SU-DHL-6 (cell line): ENCODE measurements at regions not wholly inside any gene's neighbourhood (a gene's known extent, or its start where the extent isn't known, plus 50 kb on each side); places are given as distances from the start of the nearest gene placed in this dataset.

Source experiments
- H2AFZ ChIP-seq: fragments of 200-600 bp; sonication (generic); 2 replicates; pipeline ENCODE4 v1.6.1; 2014; ENCODE audit warnings: low read depth, mild to moderate bottlenecking, moderate library complexity, mixed read lengths, antibody characterized with exemption, low read length; ENCODE audit not compliant: severe bottlenecking
- H3F3A ChIP-seq: fragments of 200-600 bp; shearing (Covaris generic); 2 replicates; pipeline ENCODE4 v1.6.0; 2016; ENCODE audit warnings: antibody characterized with exemption, mild to moderate bottlenecking; ENCODE audit not compliant: insufficient read depth
- H3K27ac ChIP-seq: fragments of 200-600 bp; sonication (generic); 2 replicates; pipeline ENCODE4 v1.5.1; 2016; ENCODE audit warnings: low read depth, mild to moderate bottlenecking, low read length, moderate library complexity, mixed read lengths
- H3K27me3 ChIP-seq: fragments of 200-600 bp; sonication (generic), shearing (Covaris generic); 2 replicates; pipeline ENCODE4 v1.6.0; 2014; ENCODE audit warnings: mild to moderate bottlenecking, low read length
- H3K36me3 ChIP-seq: fragments of 200-600 bp; sonication (generic); 2 replicates; pipeline ENCODE4 v1.6.1; 2014; ENCODE audit warnings: mild to moderate bottlenecking, low read length, mixed read lengths
- H3K4me2 ChIP-seq: fragments of 300-600, 200-600 bp; shearing (Covaris generic), sonication (generic); 2 replicates; pipeline ENCODE4 v1.6.0; 2014; ENCODE audit warnings: low read length, low read depth, mild to moderate bottlenecking; ENCODE audit not compliant: poor library complexity, severe bottlenecking
- H3K4me3 ChIP-seq: fragments of 200-600 bp; sonication (generic); 2 replicates; pipeline ENCODE4 v1.5.1; 2014; ENCODE audit warnings: antibody characterized with exemption, low read length, mild to moderate bottlenecking, mixed read lengths; ENCODE audit not compliant: insufficient read depth, poor library complexity, severe bottlenecking
- H3K79me2 ChIP-seq: fragments of 200-600 bp; sonication (generic); 2 replicates; pipeline ENCODE4 v1.6.1; 2014; ENCODE audit warnings: mild to moderate bottlenecking, low read length, moderate library complexity; ENCODE audit not compliant: insufficient read depth
- H3K9ac ChIP-seq: fragments of 200-600 bp; sonication (generic); 2 replicates; pipeline ENCODE4 v1.7.0; 2014; ENCODE audit warnings: mild to moderate bottlenecking, low read length
- H3K9me2 ChIP-seq: fragments of 200-600 bp; sonication (generic); replicated peaks from 2 replicates; pipeline ENCODE4 v1.6.1; 2014; ENCODE audit warnings: low read length; ENCODE audit not compliant: insufficient read depth
- H3K9me3 ChIP-seq: fragments of 200-600 bp; sonication (generic); 2 replicates; pipeline ENCODE4 v1.6.1; 2014; ENCODE audit warnings: low read length, mixed read lengths; ENCODE audit not compliant: insufficient read depth
- H4K20me1 ChIP-seq: fragments of 200-600 bp; sonication (generic); 2 replicates; pipeline ENCODE4 v1.6.1; 2014; ENCODE audit warnings: low read depth, mild to moderate bottlenecking, antibody characterized with exemption, low read length, moderate library complexity, mixed read lengths
- CTCF ChIP-seq: fragments of 200-600 bp; sonication (generic); IDR thresholded peaks from one replicate; pipeline ENCODE4 v1.5.1; 2017; ENCODE audit warnings: antibody characterized with exemption, mild to moderate bottlenecking, low read length, moderate library complexity; ENCODE audit not compliant: insufficient read depth, poor library complexity, severe bottlenecking
- EZH2phosphoT487 ChIP-seq: fragments of 200-600 bp; sonication (generic), shearing (Covaris generic); conservative IDR thresholded peaks from 2 replicates; pipeline ENCODE4 v1.6.1; 2018; ENCODE audit warnings: mild to moderate bottlenecking, antibody characterized with exemption, low read length, moderate library complexity, mixed read lengths

DNA sequence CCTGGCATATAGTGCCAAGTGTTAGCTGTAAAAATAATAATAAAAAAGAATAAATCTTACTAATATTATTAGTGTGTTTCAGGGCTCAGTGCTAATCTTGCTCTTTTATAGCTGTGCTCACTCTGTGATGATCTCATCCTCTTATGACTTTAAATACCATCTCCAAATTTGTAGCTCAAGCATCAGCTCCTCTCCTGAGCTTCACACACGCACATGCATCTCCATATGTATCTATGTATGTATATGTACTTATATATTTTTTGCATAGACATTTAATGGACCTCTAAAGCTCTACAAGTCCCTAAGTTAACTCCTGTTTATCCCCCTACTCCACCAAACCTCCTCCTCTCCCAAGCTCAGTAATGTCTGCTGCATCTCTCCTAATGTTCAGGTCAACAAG is 170.8 kb upstream of the NR3C1 start:
- Histone ChIP-seq H2AFZ (peak overlapping the region; percentile 93), H3K79me2 (no peaks in the 10 kb centered on the region), H3K4me2 (peak overlapping the region; percentile 32), H3K36me3 (no peaks in the 10 kb centered on the region), H3F3A (no peaks in the 10 kb centered on the region), H3K9me3 (no peaks in the 10 kb centered on the region), H4K20me1 (no peaks in the 10 kb centered on the region), H3K9me2 (no peaks in the 10 kb centered on the region), H3K9ac (no peak overlapping the region), H3K27ac (no peak overlapping the region), H3K27me3 (no peaks in the 10 kb centered on the region), H3K4me3 (no peak overlapping the region)
- TF ChIP-seq CTCF: no peak
- TF ChIP-seq EZH2phosphoT487: no peak

DNA sequence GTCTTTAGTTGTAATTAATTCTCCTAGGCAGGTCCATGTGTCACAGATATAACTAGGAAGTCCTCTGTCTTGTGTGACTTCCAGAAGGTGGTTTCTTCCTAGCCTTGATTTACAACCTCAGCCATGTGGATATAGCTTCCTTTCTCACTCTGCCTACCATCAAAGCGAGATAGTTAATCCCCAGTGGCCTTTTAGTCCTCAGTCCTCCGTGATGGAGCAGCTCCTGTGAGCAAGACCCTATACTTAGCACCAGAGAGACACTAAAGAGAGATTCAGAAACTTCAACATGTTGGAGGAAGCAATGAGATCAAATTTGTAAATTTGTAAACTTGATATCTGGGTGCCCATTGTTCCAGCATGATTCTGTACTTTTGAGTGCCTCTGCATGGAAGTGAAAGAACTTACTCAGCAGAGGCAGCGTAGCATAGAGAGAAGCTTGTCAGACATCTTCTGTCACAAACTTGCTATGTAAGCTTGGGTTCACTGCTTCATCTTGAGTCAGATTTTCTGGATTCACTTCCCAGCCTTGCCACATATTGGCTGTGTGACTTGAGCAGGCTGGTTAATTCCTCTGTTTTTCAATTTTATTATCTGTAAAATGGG is 170.2 kb upstream of the NR3C1 start:
- Histone ChIP-seq H3K27me3 (no peaks in the 10 kb centered on the region), H3K4me3 (no peak overlapping the region), H3F3A (no peaks in the 10 kb centered on the region), H3K9me2 (no peaks in the 10 kb centered on the region), H3K79me2 (no peaks in the 10 kb centered on the region), H3K4me2 (peak overlapping the region; percentile 32), H2AFZ (peak overlapping the region; percentile 93), H3K27ac (no peak overlapping the region), H3K9me3 (no peaks in the 10 kb centered on the region), H3K36me3 (no peaks in the 10 kb centered on the region), H4K20me1 (no peaks in the 10 kb centered on the region), H3K9ac (peak overlapping the region; percentile 16)
- no peak for TF ChIP-seq CTCF
- no peak for TF ChIP-seq EZH2phosphoT487

DNA sequence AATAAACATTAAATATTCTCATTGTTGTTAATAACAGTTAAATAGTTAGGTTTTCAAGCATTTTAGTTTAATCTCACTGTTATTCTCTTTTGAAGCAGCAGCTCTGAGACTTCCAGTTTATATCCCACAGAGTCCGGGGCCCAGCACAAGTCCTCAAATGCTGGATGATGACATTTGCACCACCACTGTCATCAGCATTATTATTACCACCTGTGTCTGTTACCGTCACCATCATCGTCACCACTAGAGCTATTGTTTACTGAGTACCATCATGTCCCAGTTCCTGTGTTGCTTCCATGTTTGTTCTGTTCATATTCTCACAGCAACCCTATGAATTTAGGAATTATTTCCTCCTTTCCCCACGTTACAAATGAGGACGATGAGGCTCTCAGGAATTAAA is 169.2 kb upstream of the NR3C1 start:
- H3K4me3 ChIP-seq: no peak overlapping the region
- no peaks in the 10 kb centered on the region for H3K79me2 ChIP-seq
- no peaks in the 10 kb centered on the region for H3F3A ChIP-seq
- TF ChIP-seq CTCF (no peak), EZH2phosphoT487 (no peak)
- H3K9me2 ChIP-seq: no peaks in the 10 kb centered on the region
- no peaks in the 10 kb centered on the region for H3K9me3 ChIP-seq
- peak overlapping the region; percentile 93 for H2AFZ ChIP-seq
- H3K4me2 ChIP-seq: no peak overlapping the region
- no peaks in the 10 kb centered on the region for H3K36me3 ChIP-seq
- no peak overlapping the region for H3K27ac ChIP-seq
- no peaks in the 10 kb centered on the region for H3K27me3 ChIP-seq
- H3K9ac ChIP-seq: no peak overlapping the region
- H4K20me1 ChIP-seq: no peaks in the 10 kb centered on the region
